CD4-positive, CD25-positive, alpha-beta regulatory T cell (primary cell): ENCODE measurements at regions not wholly inside any gene's neighbourhood (a gene's known extent, or its start where the extent isn't known, plus 50 kb on each side); places are given as distances from the start of the nearest gene placed in this dataset.

Experiments used
- ATAC-seq, 2 donors: fragments of 150-1000 bp; cut with Tn5 transposase; one replicate each; pipeline ENCODE4 v1.10.0; 2021; ENCODE audit warnings: low read depth in 2 of 2, moderate number of reproducible peaks in 2 of 2, moderate library complexity in 1 of 2
- DNase-seq, 3 donors: peaks; one replicate each; pipeline versions ENCODE4 v3.0.0 to v3.0.0-alpha.2; 2012 to 2022; ENCODE audit warnings: mixed read lengths in 1 of 3
- H3K27ac ChIP-seq: one replicate; pipeline ENCODE4 v1.7.0; 2013; ENCODE audit warnings: mild to moderate bottlenecking, low read length; ENCODE audit not compliant: insufficient read depth, poor library complexity, severe bottlenecking
- H3K27me3 ChIP-seq: one replicate; pipeline ENCODE4 v1.7.0; 2013; ENCODE audit warnings: low read length; ENCODE audit not compliant: control insufficient read depth, insufficient read depth
- H3K36me3 ChIP-seq: one replicate; pipeline ENCODE4 v1.7.0; 2013; ENCODE audit warnings: mild to moderate bottlenecking, low read length, moderate library complexity; ENCODE audit not compliant: control insufficient read depth, insufficient read depth
- H3K4me1 ChIP-seq: 2 replicates; pipeline ENCODE4 v1.7.0; 2013; ENCODE audit warnings: mild to moderate bottlenecking, low read length; ENCODE audit not compliant: insufficient read depth, control insufficient read depth, poor library complexity, severe bottlenecking
- H3K4me3 ChIP-seq: one replicate; pipeline ENCODE4 v1.7.0; 2013; ENCODE audit warnings: low read depth, mild to moderate bottlenecking, low read length, moderate library complexity
- H3K9me3 ChIP-seq, 2 experiments: 1 replicate in 1 of 2; 2 replicates in 1 of 2; pipeline ENCODE4 v1.7.0; 2013; ENCODE audit warnings: low read length in 2 of 2, mild to moderate bottlenecking in 1 of 2, moderate library complexity in 1 of 2; ENCODE audit not compliant: control insufficient read depth in 2 of 2
- H3K27ac Mint-ChIP-seq, 3 donors: one replicate each; pipeline ENCODE4 v1.8.0; 2020 to 2022; ENCODE audit warnings: mild to moderate bottlenecking in 3 of 3, mixed read lengths in 3 of 3, moderate library complexity in 2 of 3
- H3K27me3 Mint-ChIP-seq: one replicate; pipeline ENCODE4 v1.8.0; 2022; ENCODE audit warnings: mild to moderate bottlenecking, mixed read lengths
- H3K36me3 Mint-ChIP-seq: one replicate; pipeline ENCODE4 v1.8.0; 2020; ENCODE audit warnings: mixed read lengths
- H3K4me1 Mint-ChIP-seq, 4 donors: one replicate each; pipeline ENCODE4 v1.8.0; 2020 to 2022; ENCODE audit warnings: mixed read lengths in 4 of 4, mild to moderate bottlenecking in 1 of 4
- H3K4me3 Mint-ChIP-seq, 4 donors: one replicate each; pipeline ENCODE4 v1.8.0; 2020 to 2022; ENCODE audit warnings: mild to moderate bottlenecking in 4 of 4, mixed read lengths in 4 of 4, moderate library complexity in 3 of 4
- H3K9me3 Mint-ChIP-seq, 7 donors: one replicate each; pipeline ENCODE4 v1.8.0; 2020 to 2022; ENCODE audit warnings: mixed read lengths in 7 of 7, mild to moderate bottlenecking in 3 of 7, moderate library complexity in 2 of 7

GRCh38 chr4:22048323-22048722 lies 99.8 kb upstream of the KCNIP4 start:
- no peaks in the 10 kb centered on the region for H3K4me1 Mint-ChIP-seq
- no peak for ATAC-seq
- no peak for DNase-seq

GRCh38 chr4:22047793-22048192 lies 99.2 kb upstream of the KCNIP4 start:
- Mint-ChIP-seq H3K9me3 (peaks cover 0 to 24% (median 9%) of the 10 kb centered on the region in 7 donors), H3K4me1 (no peaks in the 10 kb centered on the region), H3K27ac (no peak overlapping the region), H3K36me3 (no peaks in the 10 kb centered on the region), H3K4me3 (no peak overlapping the region), H3K27me3 (no peaks in the 10 kb centered on the region)
- H3K4me1 ChIP-seq = no peaks in the 10 kb centered on the region
- H3K36me3 ChIP-seq = no peaks in the 10 kb centered on the region
- no peak overlapping the region for H3K27ac ChIP-seq
- DNase-seq = no peak
- no peak overlapping the region for H3K4me3 ChIP-seq
- H3K9me3 ChIP-seq = no peaks in the 10 kb centered on the region
- ATAC-seq = no peak
- H3K27me3 ChIP-seq = no peaks in the 10 kb centered on the region

More at GRCh38 chr4:22048323-22048722, 99.8 kb upstream of the KCNIP4 start:
- Histone ChIP-seq H3K4me1 (no peaks in the 10 kb centered on the region), H3K27me3 (no peaks in the 10 kb centered on the region), H3K36me3 (no peaks in the 10 kb centered on the region), H3K27ac (no peak overlapping the region), H3K4me3 (no peak overlapping the region), H3K9me3 (no peaks in the 10 kb centered on the region)
- Mint-ChIP-seq H3K4me3 (no peak overlapping the region), H3K27ac (no peak overlapping the region), H3K36me3 (no peaks in the 10 kb centered on the region), H3K27me3 (no peaks in the 10 kb centered on the region), H3K9me3 (peaks cover 0 to 24% (median 9%) of the 10 kb centered on the region in 7 donors)

- Histone ChIP-seq H3K36me3 (no peaks in the 10 kb centered on the region), H3K27ac (no peak overlapping the region), H3K4me3 (no peak overlapping the region), H3K27me3 (no peaks in the 10 kb centered on the region), H3K4me1 (no peaks in the 10 kb centered on the region), H3K9me3 (peaks cover 0 to 4% of the 10 kb centered on the region in 2 experiments)
- DNase-seq (no peak), ATAC-seq (no peak)
- H3K4me3 Mint-ChIP-seq = no peak overlapping the region
- peaks cover 0 to 25% (median 9%) of the 10 kb centered on the region in 7 donors for H3K9me3 Mint-ChIP-seq
- H3K27me3 Mint-ChIP-seq = no peaks in the 10 kb centered on the region
- H3K27ac Mint-ChIP-seq = no peak overlapping the region
- no peaks in the 10 kb centered on the region for H3K36me3 Mint-ChIP-seq
- no peaks in the 10 kb centered on the region for H3K4me1 Mint-ChIP-seq
Observed at GRCh38 chr4:22045051-22045630, 96.6 kb upstream of the KCNIP4 start.

DNA sequence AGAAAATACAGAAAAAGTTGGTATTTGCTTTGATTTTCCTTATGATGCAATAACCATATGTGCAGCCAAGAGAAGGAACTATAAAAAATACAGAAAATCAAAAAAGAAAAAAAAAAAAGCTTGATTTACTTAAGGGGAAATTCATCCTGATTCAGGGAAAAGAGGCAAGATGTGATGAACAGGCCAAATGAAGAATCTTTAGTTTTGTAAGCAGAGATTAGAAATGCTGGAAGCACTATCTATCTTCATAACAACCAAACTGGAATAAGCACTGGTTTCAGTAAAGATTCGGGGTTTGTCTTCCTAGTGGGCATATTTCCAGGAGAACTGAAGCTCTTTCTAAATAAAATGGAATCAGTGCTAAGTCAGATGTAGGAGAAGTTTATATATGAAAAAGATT lies 82.9 kb upstream of the KCNIP4 start:
- Histone ChIP-seq H3K4me3 (no peak overlapping the region), H3K36me3 (no peaks in the 10 kb centered on the region), H3K4me1 (no peaks in the 10 kb centered on the region), H3K27me3 (no peaks in the 10 kb centered on the region), H3K9me3 (peaks cover 0 to 4% of the 10 kb centered on the region in 2 experiments), H3K27ac (no peak overlapping the region)
- DNase-seq (no peak), ATAC-seq (no peak)
- H3K27me3 Mint-ChIP-seq = no peaks in the 10 kb centered on the region
- peaks cover 4 to 34% (median 9%) of the 10 kb centered on the region in 7 donors for H3K9me3 Mint-ChIP-seq
- no peaks in the 10 kb centered on the region for H3K36me3 Mint-ChIP-seq
- no peaks in the 10 kb centered on the region for H3K4me1 Mint-ChIP-seq
- H3K27ac Mint-ChIP-seq = no peak overlapping the region
- no peak overlapping the region for H3K4me3 Mint-ChIP-seq

DNA sequence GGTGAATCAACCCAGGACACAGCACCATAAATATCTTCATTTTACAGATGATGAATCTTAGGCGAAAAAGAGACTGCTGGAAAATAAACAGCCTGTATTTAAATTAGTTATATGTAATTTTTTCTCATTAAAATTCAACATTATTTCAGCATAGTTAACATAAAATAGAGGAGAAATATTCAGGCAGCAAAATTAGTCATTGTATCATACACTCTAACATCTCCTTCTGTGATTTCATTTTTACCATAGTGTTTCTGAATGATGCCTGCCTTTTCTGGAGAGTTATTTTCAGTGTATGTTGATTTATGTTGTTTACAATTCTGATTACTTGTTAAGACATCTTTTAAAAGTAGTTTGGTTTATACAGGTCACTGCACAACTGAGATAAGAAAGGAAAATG lies 82.3 kb upstream of the KCNIP4 start:
- no peaks in the 10 kb centered on the region for H3K36me3 ChIP-seq
- no peak overlapping the region for H3K27ac ChIP-seq
- H3K4me1 ChIP-seq = no peaks in the 10 kb centered on the region
- ATAC-seq (no peak), DNase-seq (no peak)
- no peaks in the 10 kb centered on the region for H3K4me1 Mint-ChIP-seq
- peaks cover 2 to 4% of the 10 kb centered on the region in 2 experiments for H3K9me3 ChIP-seq
- H3K27me3 Mint-ChIP-seq = no peaks in the 10 kb centered on the region
- no peaks in the 10 kb centered on the region for H3K36me3 Mint-ChIP-seq
- no peak overlapping the region for H3K27ac Mint-ChIP-seq
- H3K4me3 Mint-ChIP-seq = no peak overlapping the region
- H3K27me3 ChIP-seq = no peaks in the 10 kb centered on the region
- peaks cover 4 to 39% (median 9%) of the 10 kb centered on the region in 7 donors for H3K9me3 Mint-ChIP-seq
- no peak overlapping the region for H3K4me3 ChIP-seq

DNA sequence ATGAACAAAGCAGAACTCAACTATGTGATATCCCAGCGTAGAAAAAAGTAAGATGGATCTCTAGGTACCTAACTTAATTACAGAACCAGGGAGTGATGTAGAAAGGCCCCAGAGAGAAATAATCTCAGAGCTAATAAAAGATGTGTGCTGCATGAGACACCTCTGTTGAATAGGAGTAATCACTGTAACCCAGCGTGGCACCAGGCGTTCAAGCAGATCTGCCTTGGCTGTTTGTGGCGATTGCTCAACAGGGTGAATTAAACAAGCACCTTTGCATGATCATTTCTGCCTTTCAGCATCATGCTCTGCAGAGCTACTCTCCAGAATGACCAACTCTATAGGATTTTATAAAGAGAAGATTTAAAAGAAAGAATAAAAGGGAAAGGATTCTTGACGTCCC lies 81.7 kb upstream of the KCNIP4 start:
- Histone ChIP-seq H3K36me3 (no peaks in the 10 kb centered on the region), H3K4me1 (no peaks in the 10 kb centered on the region), H3K27me3 (no peaks in the 10 kb centered on the region), H3K27ac (no peak overlapping the region), H3K9me3 (peaks cover 3 to 4% of the 10 kb centered on the region in 2 experiments), H3K4me3 (no peak overlapping the region)
- no peaks in the 10 kb centered on the region for H3K36me3 Mint-ChIP-seq
- no peaks in the 10 kb centered on the region for H3K4me1 Mint-ChIP-seq
- H3K27ac Mint-ChIP-seq = no peak overlapping the region
- DNase-seq (no peak), ATAC-seq (no peak)
- no peaks in the 10 kb centered on the region for H3K27me3 Mint-ChIP-seq
- H3K4me3 Mint-ChIP-seq = no peak overlapping the region
- H3K9me3 Mint-ChIP-seq = peaks cover 4 to 39% (median 9%) of the 10 kb centered on the region in 7 donors

DNA sequence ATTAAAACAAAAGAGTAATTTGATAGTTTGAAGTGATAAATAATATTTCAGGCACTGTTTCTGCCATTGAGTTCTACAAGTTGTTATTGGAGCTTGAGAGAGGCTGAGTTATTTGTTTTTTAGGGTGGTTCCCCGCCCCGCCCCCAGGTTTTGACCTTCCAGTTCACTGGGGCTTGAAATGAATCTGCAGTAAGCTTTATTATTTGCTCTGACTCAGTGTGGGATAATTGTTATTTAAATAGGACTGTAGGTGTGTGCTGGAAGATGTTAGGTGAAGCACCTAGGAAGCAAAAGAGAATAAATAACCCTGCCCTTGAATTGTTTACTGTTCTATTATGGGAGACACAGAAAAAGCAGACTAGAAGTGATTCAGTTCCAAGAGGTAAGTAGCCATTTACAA lies 81.2 kb upstream of the KCNIP4 start:
- H3K27ac ChIP-seq = no peak overlapping the region
- Mint-ChIP-seq H3K27ac (no peak overlapping the region), H3K36me3 (no peaks in the 10 kb centered on the region), H3K4me3 (no peak overlapping the region), H3K9me3 (peaks cover 4 to 34% (median 9%) of the 10 kb centered on the region in 7 donors), H3K27me3 (no peaks in the 10 kb centered on the region), H3K4me1 (no peaks in the 10 kb centered on the region)
- ATAC-seq (no peak), DNase-seq (no peak)
- H3K36me3 ChIP-seq = no peaks in the 10 kb centered on the region
- no peak overlapping the region for H3K4me3 ChIP-seq
- H3K9me3 ChIP-seq = peaks cover 4 to 6% of the 10 kb centered on the region in 2 experiments
- H3K4me1 ChIP-seq = no peaks in the 10 kb centered on the region
- H3K27me3 ChIP-seq = no peaks in the 10 kb centered on the region

- H3K4me1 Mint-ChIP-seq = no peaks in the 10 kb centered on the region
- H3K9me3 Mint-ChIP-seq = peaks cover 2 to 11% (median 7%) of the 10 kb centered on the region in 7 donors
- no peak overlapping the region for H3K27ac ChIP-seq
- no peaks in the 10 kb centered on the region for H3K36me3 Mint-ChIP-seq
- no peak overlapping the region for H3K27ac Mint-ChIP-seq
- H3K4me3 Mint-ChIP-seq = no peak overlapping the region
- H3K4me1 ChIP-seq = no peaks in the 10 kb centered on the region
- H3K27me3 Mint-ChIP-seq = no peaks in the 10 kb centered on the region
- H3K36me3 ChIP-seq = no peaks in the 10 kb centered on the region
- no peak overlapping the region for H3K4me3 ChIP-seq
- DNase-seq (no peak), ATAC-seq (no peak)
- no peaks in the 10 kb centered on the region for H3K27me3 ChIP-seq
- H3K9me3 ChIP-seq = peaks cover 0 to 4% of the 10 kb centered on the region in 2 experiments
Observed at GRCh38 chr4:22021106-22021505, 72.5 kb upstream of the KCNIP4 start.
